ENCODE measurements at regions not wholly inside any gene's neighbourhood (a gene's known extent, or its start where the extent isn't known, plus 50 kb on each side); places are given as distances from the start of the nearest gene placed in this dataset.

GRCh38 chr5:29790281-29790680, 1403.2 kb upstream of the CDH6 start:
- Histone ChIP-seq H3K36me3 (no peaks in the 10 kb centered on the region), H3K9me3 (no peaks in the 10 kb centered on the region), H3K4me1 (ENCODE audit: control insufficient read depth in 1 of 2, low read depth in 2 of 2) (no peaks in the 10 kb centered on the region), H3K27ac (no peak overlapping the region), H3K27me3 (replicated peaks; ENCODE audit: insufficient read depth) (no peaks in the 10 kb centered on the region), H3K4me3 (no peak overlapping the region)
- no peak for TF ChIP-seq CTCF (IDR thresholded peaks at IDR 0.05)
- DNase-seq (ENCODE audit: low spot score) = no peak
- no peak for ATAC-seq (ENCODE audit: insufficient number of reproducible peaks, low FRiP score, low read depth)

GRCh38 chr5:29780401-29780800, 1413.1 kb upstream of the CDH6 start:
- Histone ChIP-seq H3K4me1 (ENCODE audit: control insufficient read depth in 1 of 2, low read depth in 2 of 2) (no peaks in the 10 kb centered on the region), H3K36me3 (no peaks in the 10 kb centered on the region), H3K9me3 (no peaks in the 10 kb centered on the region), H3K27ac (no peak overlapping the region), H3K4me3 (no peak overlapping the region), H3K27me3 (replicated peaks; ENCODE audit: insufficient read depth) (no peaks in the 10 kb centered on the region)
- TF ChIP-seq CTCF (IDR thresholded peaks at IDR 0.05) = no peak
- ATAC-seq (ENCODE audit: insufficient number of reproducible peaks, low FRiP score, low read depth) (no peak), DNase-seq (ENCODE audit: low spot score) (no peak)

GRCh38 chr5:29779141-29779540, 1414.3 kb upstream of the CDH6 start:
- no peak for TF ChIP-seq CTCF (IDR thresholded peaks at IDR 0.05)
- no peak for ATAC-seq (ENCODE audit: insufficient number of reproducible peaks, low FRiP score, low read depth)
- H3K27ac ChIP-seq = no peak overlapping the region
- DNase-seq (ENCODE audit: low spot score) = no peak
- no peaks in the 10 kb centered on the region for H3K36me3 ChIP-seq
- H3K4me3 ChIP-seq = no peak overlapping the region
- H3K27me3 ChIP-seq (replicated peaks; ENCODE audit: insufficient read depth) = no peaks in the 10 kb centered on the region
- H3K9me3 ChIP-seq = no peaks in the 10 kb centered on the region
- H3K4me1 ChIP-seq (ENCODE audit: control insufficient read depth in 1 of 2, low read depth in 2 of 2) = no peaks in the 10 kb centered on the region

GRCh38 chr5:29777373-29777772, 1416.1 kb upstream of the CDH6 start:
- no peaks in the 10 kb centered on the region for H3K4me1 ChIP-seq (ENCODE audit: control insufficient read depth in 1 of 2, low read depth in 2 of 2)
- TF ChIP-seq CTCF (IDR thresholded peaks at IDR 0.05) = no peak
- ATAC-seq (ENCODE audit: insufficient number of reproducible peaks, low FRiP score, low read depth) (no peak), DNase-seq (ENCODE audit: low spot score) (no peak)
- no peaks in the 10 kb centered on the region for H3K9me3 ChIP-seq
- no peaks in the 10 kb centered on the region for H3K27me3 ChIP-seq (replicated peaks; ENCODE audit: insufficient read depth)
- H3K4me3 ChIP-seq = no peak overlapping the region
- H3K27ac ChIP-seq = no peak overlapping the region
- no peaks in the 10 kb centered on the region for H3K36me3 ChIP-seq

- H3K27me3 ChIP-seq (replicated peaks; ENCODE audit: insufficient read depth) = no peaks in the 10 kb centered on the region
These were observed 1422.5 kb upstream of the CDH6 start for GRCh38 chr5:29770936-29771335.

More at GRCh38 chr5:29770936-29771335, 1422.5 kb upstream of the CDH6 start:
- no peaks in the 10 kb centered on the region for H3K36me3 ChIP-seq
- TF ChIP-seq CTCF (IDR thresholded peaks at IDR 0.05) = no peak
- DNase-seq (ENCODE audit: low spot score) = no peak
- no peak overlapping the region for H3K4me3 ChIP-seq
- no peak for ATAC-seq (ENCODE audit: insufficient number of reproducible peaks, low FRiP score, low read depth)
- no peak overlapping the region for H3K27ac ChIP-seq
- H3K9me3 ChIP-seq = no peaks in the 10 kb centered on the region
- no peaks in the 10 kb centered on the region for H3K4me1 ChIP-seq (ENCODE audit: control insufficient read depth in 1 of 2, low read depth in 2 of 2)
